ENCODE measurements at regions not wholly inside any gene's neighbourhood (a gene's known extent, or its start where the extent isn't known, plus 50 kb on each side); places are given as distances from the start of the nearest gene placed in this dataset.

- WGBS (ENCODE audit: extremely low coverage, insufficient read length, low lambda C conversion rate): no CpG with 5 or more reads among the region's 12 CpGs
- Histone ChIP-seq H3T11ph (ENCODE audit: low read length) (no peak overlapping the region), H3K79me1 (ENCODE audit: insufficient read depth, low read depth, low read length, poor library complexity, severe bottlenecking) (no peaks in the 10 kb centered on the region), H2BK20ac (ENCODE audit: low read depth, low read length, poor library complexity, severe bottlenecking) (no peak overlapping the region), H3K9ac (ENCODE audit: extremely low read depth, insufficient read length, low read length) (no peak overlapping the region), H2BK5ac (ENCODE audit: insufficient read length, low read length) (no peak overlapping the region), H2BK120ac (ENCODE audit: low read depth, low read length, poor library complexity, severe bottlenecking) (no peak overlapping the region), H3K27ac (ENCODE audit: insufficient read length, low read depth, low read length) (no peak overlapping the region), H3K4me1 (ENCODE audit: insufficient read depth, low read length) (no peaks in the 10 kb centered on the region; the same call in none of the 2 replicates), H3K4ac (ENCODE audit: low read depth, low read length) (no peak overlapping the region), H3K14ac (ENCODE audit: insufficient read depth, low read length) (peak overlapping the region; percentile 71; the same call in 1 of the 2 replicates), H3K27me3 (ENCODE audit: insufficient read depth, low read length) (no peaks in the 10 kb centered on the region), H3K9me3 (ENCODE audit: control insufficient read depth, low read depth, low read length) (no peaks in the 10 kb centered on the region), H2BK12ac (ENCODE audit: insufficient read length, low read depth, low read length) (no peak overlapping the region), H2AK5ac (ENCODE audit: insufficient read length, low read length) (no peak overlapping the region), H4K8ac (replicated peaks; ENCODE audit: insufficient read length, low read depth, low read length) (no peak overlapping the region), H3K23me2 (ENCODE audit: insufficient read length, low read depth, low read length, poor library complexity, severe bottlenecking) (no peaks in the 10 kb centered on the region), H4K20me1 (ENCODE audit: control insufficient read depth, insufficient read depth, insufficient read length) (no peaks in the 10 kb centered on the region), H4K5ac (ENCODE audit: insufficient read length, low read depth, low read length) (no peak overlapping the region), H3K18ac (ENCODE audit: insufficient read length, low read depth, low read length) (no peak overlapping the region), H3K79me2 (ENCODE audit: insufficient read depth, low read length) (no peaks in the 10 kb centered on the region), H2BK15ac (ENCODE audit: low read depth, low read length) (no peak overlapping the region), H3K4me2 (ENCODE audit: insufficient read depth, insufficient read length, low read length) (no peak overlapping the region), H4K91ac (ENCODE audit: insufficient read length, low read depth, low read length) (no peak overlapping the region), H2AFZ (ENCODE audit: low read length) (no peak overlapping the region), H3K23ac (ENCODE audit: insufficient read length, low read depth, low read length) (no peak overlapping the region), H3K56ac (ENCODE audit: insufficient read length, low read depth, low read length) (no peak overlapping the region)
- no peak for DNase-seq
- H3K4me3 Mint-ChIP-seq: no peak overlapping the region
- H3K27me3 Mint-ChIP-seq (ENCODE audit: low read depth): no peaks in the 10 kb centered on the region; the same call in 1 of the 2 replicates
- peak overlapping the region; percentile 46 to 75 (median 58); a peak in 4 of 7 replicates for H3K27ac Mint-ChIP-seq
- TF ChIP-seq, protein P1, sequence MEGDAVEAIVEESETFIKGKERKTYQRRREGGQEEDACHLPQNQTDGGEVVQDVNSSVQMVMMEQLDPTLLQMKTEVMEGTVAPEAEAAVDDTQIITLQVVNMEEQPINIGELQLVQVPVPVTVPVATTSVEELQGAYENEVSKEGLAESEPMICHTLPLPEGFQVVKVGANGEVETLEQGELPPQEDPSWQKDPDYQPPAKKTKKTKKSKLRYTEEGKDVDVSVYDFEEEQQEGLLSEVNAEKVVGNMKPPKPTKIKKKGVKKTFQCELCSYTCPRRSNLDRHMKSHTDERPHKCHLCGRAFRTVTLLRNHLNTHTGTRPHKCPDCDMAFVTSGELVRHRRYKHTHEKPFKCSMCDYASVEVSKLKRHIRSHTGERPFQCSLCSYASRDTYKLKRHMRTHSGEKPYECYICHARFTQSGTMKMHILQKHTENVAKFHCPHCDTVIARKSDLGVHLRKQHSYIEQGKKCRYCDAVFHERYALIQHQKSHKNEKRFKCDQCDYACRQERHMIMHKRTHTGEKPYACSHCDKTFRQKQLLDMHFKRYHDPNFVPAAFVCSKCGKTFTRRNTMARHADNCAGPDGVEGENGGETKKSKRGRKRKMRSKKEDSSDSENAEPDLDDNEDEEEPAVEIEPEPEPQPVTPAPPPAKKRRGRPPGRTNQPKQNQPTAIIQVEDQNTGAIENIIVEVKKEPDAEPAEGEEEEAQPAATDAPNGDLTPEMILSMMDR (conservative IDR thresholded peaks at IDR 0.05): no peak
- peaks cover 5 to 13% of the 10 kb centered on the region in 2 experiments for H3K9me3 Mint-ChIP-seq
- H3K36me3 Mint-ChIP-seq (ENCODE audit: insufficient read depth in 1 of 3, low read depth in 3 of 3): peaks cover 7 to 25% (median 12%) of the 10 kb centered on the region in 3 experiments
- H3K4me1 Mint-ChIP-seq: peaks cover 50 to 56% of the 10 kb centered on the region in 2 experiments
Measured at GRCh38 chr13:47110833-47111240, 214.0 kb upstream of the HTR2A start.

All from H9 (cell line).